Stomach (tissue), 8 donors: ENCODE measurements at regions not wholly inside any gene's neighbourhood (a gene's known extent, or its start where the extent isn't known, plus 50 kb on each side); places are given as distances from the start of the nearest gene placed in this dataset.

Experiments
- DNase-seq, 2 donors: peaks; one replicate each; pipeline versions ENCODE4 v3.0.0 to v3.0.0-alpha.2; 2013 to 2019
- H3K27ac ChIP-seq, 5 donors: fragments of 200-600 bp in 4 of 5; sonication (generic) in 4 of 5; one replicate each; pipeline ENCODE4 v1.5.1; 2013 to 2019; ENCODE audit warnings: mild to moderate bottlenecking in 1 of 5, moderate library complexity in 1 of 5
- H3K27me3 ChIP-seq, 3 donors: fragments of 200-600 bp; sonication (generic); one replicate each; pipeline ENCODE4 v1.5.1; 2017 to 2019; ENCODE audit warnings: mixed run types in 1 of 3
- H3K36me3 ChIP-seq, 4 donors: fragments of 200-600 bp; sonication (generic); 1 replicate in 3 of 4; 2 replicates in 1 of 4; pipeline ENCODE4 v1.5.1; 2016 to 2019
- H3K4me1 ChIP-seq, 4 donors: fragments of 200-600 bp; sonication (generic); one replicate each; pipeline ENCODE4 v1.5.1; 2016 to 2019
- H3K4me3 ChIP-seq, 4 donors: fragments of 200-600 bp; sonication (generic) in 3 of 4; one replicate each; pipeline ENCODE4 v1.5.1; 2016 to 2019; ENCODE audit warnings: mild to moderate bottlenecking in 1 of 4
- H3K9me3 ChIP-seq, 4 donors: fragments of 200-600 bp; sonication (generic); one replicate each; pipeline ENCODE4 v1.5.1; 2016 to 2019
- CTCF ChIP-seq, 7 experiments: fragments of 450-650 bp in 4 of 7; fragments of 200-600 bp in 3 of 7; sonication (generic) in 3 of 7; IDR thresholded peaks; one replicate each; pipeline ENCODE4 v1.5.1; 2016 to 2019; ENCODE audit warnings: antibody characterized with exemption in 7 of 7, control low read depth in 2 of 7, mild to moderate bottlenecking in 1 of 7
- EP300 ChIP-seq: sonication (generic); formaldehyde crosslinking; IDR thresholded peaks from one replicate; pipeline ENCODE4 v1.6.1; 2017; ENCODE audit warnings: antibody characterized with exemption
- POLR2A ChIP-seq, 4 donors: fragments of 450-650 bp; IDR thresholded peaks; one replicate each; pipeline ENCODE4 v1.6.1; 2016; ENCODE audit warnings: antibody characterized with exemption in 4 of 4, control low read depth in 2 of 4, mild to moderate bottlenecking in 1 of 4, moderate library complexity in 1 of 4
- POLR2AphosphoS5 ChIP-seq, 3 donors: sonication (generic); formaldehyde crosslinking; IDR thresholded peaks; one replicate each; pipeline ENCODE4 v1.6.1; 2016; ENCODE audit warnings: antibody characterized with exemption in 3 of 3
- WGBS, 5 donors: extraction: QIAGEN DNeasy Blood & Tissue Kit in 3 of 5; methylation state at CpG; one replicate each; pipeline versions ENCODE4 v1.1.5 to v1.1.7; 2013 to 2018; 5-methylcytosine and 5-hydroxymethylcytosine counted together
- intact Hi-C: fragments of 100-400 bp; cut with DNase I; formaldehyde crosslinking; loops from one replicate; pipeline ENCODE4 v1.15.1; 2023; ENCODE audit warnings: low total_unique reads
- donor health status: healthy with polysubstance abuse.
- donor health status: Bipolar disorder and iron deficiency.
- donor health status: healthy.

- Histone ChIP-seq H3K27ac (no peak overlapping the region), H3K9me3 (peaks cover 0 to 6% (median 1%) of the 10 kb centered on the region in 4 donors), H3K27me3 (no peaks in the 10 kb centered on the region), H3K36me3 (no peaks in the 10 kb centered on the region), H3K4me3 (no peak overlapping the region), H3K4me1 (no peaks in the 10 kb centered on the region)
- 73 to 89% (median 85%) methylated on average over 9 of the region's 9 CpGs for whole genome bisulfite sequencing, 5 donors
- DNase-seq = no peak
- intact Hi-C loops = no loop called here
- TF ChIP-seq POLR2AphosphoS5 (IDR thresholded peaks at IDR 0.05) (no peak), POLR2A (IDR thresholded peaks at IDR 0.05) (no peak), CTCF (IDR thresholded peaks at IDR 0.05) (no peak), EP300 (no peak)
Measured at GRCh38 chr15:97866959-97867358, 93.5 kb upstream of the ARRDC4 start.

DNA sequence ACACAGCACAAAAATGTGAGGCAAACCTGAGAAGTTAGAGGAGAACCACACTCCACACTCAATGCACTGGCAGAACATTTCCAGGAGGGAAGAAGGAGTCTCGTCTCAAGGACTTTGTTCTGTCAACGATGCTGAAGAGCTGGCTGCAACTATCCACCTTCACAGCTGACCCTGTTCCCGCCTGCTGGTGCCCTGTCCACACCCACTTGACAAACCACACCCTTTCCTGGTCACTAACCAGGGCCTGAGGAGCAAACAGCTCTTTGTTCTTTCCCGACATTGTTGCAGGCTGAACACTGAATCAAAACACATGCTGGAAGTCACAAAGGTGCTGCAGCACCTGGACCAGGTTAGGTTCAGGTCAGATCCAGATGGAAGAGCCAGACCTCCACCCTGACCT, 92.6 kb upstream of the ARRDC4 start:
- intact Hi-C loops = no loop called here
- DNase-seq = peak in 1 of 2 donors; percentile 12
- H3K27ac ChIP-seq = no peak overlapping the region
- no peaks in the 10 kb centered on the region for H3K27me3 ChIP-seq
- WGBS, 5 donors = 15 to 43% (median 32%) methylated on average over 4 of the region's 4 CpGs
- no peaks in the 10 kb centered on the region for H3K9me3 ChIP-seq
- no peaks in the 10 kb centered on the region for H3K36me3 ChIP-seq
- TF ChIP-seq CTCF (IDR thresholded peaks at IDR 0.05) = no peak
- TF ChIP-seq EP300 = no peak
- no peak for TF ChIP-seq POLR2AphosphoS5 (IDR thresholded peaks at IDR 0.05)
- no peak for TF ChIP-seq POLR2A (IDR thresholded peaks at IDR 0.05)
- no peaks in the 10 kb centered on the region for H3K4me1 ChIP-seq
- H3K4me3 ChIP-seq = no peak overlapping the region

DNA sequence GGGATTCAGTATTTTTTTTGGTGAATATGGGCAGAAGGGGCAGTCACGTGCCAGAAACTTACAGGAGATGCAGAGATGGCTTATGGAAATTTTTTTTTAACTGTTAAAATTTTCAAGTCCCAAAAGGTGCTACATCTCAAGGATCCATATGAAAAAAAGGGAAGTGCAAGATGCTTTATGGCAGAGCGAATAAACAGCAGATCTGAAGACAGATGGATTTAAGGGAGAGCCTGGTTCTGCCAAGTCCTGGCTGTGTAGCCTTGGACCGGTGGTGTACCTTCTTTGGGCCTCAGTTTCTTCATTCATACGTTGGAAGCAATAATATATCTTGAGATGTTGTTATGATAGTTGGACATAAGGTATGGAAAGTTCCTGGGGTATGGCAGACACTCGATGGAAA, 91.5 kb upstream of the ARRDC4 start:
- 66 to 82% (median 82%) methylated on average over 5 of the region's 5 CpGs for WGBS, 5 donors
- no peak for DNase-seq
- Histone ChIP-seq H3K36me3 (no peaks in the 10 kb centered on the region), H3K27ac (no peak overlapping the region), H3K4me1 (peaks cover 0 to 3% (median 0%) of the 10 kb centered on the region in 4 donors), H3K27me3 (no peaks in the 10 kb centered on the region), H3K9me3 (no peaks in the 10 kb centered on the region), H3K4me3 (no peak overlapping the region)
- intact Hi-C loops = no loop called here
- TF ChIP-seq CTCF (IDR thresholded peaks at IDR 0.05) (no peak), POLR2A (IDR thresholded peaks at IDR 0.05) (no peak), POLR2AphosphoS5 (IDR thresholded peaks at IDR 0.05) (no peak), EP300 (no peak)

DNA sequence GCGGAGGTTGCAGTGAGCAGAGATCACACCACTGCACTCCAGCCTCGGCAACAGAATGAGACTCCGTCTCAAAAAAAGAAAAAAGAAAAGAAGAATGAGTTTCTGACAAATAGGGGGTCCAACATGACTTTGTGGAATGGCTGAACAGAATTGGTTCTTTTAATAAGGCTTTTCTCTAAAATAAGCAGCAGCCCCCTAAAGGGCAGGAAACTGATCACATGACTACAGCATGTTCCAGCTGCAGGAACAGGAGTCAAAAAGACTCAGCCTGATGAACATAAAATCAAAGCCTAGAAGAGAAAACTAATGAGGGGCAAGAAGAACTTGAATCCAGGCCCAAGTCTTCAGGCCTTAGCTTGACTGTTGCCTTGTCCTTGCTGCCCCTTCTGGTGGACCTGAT, 89.7 kb upstream of the ARRDC4 start:
- no peaks in the 10 kb centered on the region for H3K36me3 ChIP-seq
- H3K9me3 ChIP-seq = no peaks in the 10 kb centered on the region
- H3K4me1 ChIP-seq = peaks cover 0 to 4% (median 0%) of the 10 kb centered on the region in 4 donors
- DNase-seq = no peak
- peaks cover 0 to 6% (median 0%) of the 10 kb centered on the region in 3 donors for H3K27me3 ChIP-seq
- H3K4me3 ChIP-seq = no peak overlapping the region
- no peak overlapping the region for H3K27ac ChIP-seq
- 93 to 98% (median 97%) methylated on average over 3 of the region's 3 CpGs for WGBS, 5 donors
- TF ChIP-seq CTCF (IDR thresholded peaks at IDR 0.05) (no peak), POLR2AphosphoS5 (IDR thresholded peaks at IDR 0.05) (no peak), EP300 (no peak), POLR2A (IDR thresholded peaks at IDR 0.05) (no peak)
- intact Hi-C loops = no loop called here
